SHP77 (cell line): ENCODE measurements at regions not wholly inside any gene's neighbourhood (a gene's known extent, or its start where the extent isn't known, plus 50 kb on each side); places are given as distances from the start of the nearest gene placed in this dataset.
"Not testable (repeated sequence)": the region's sequence is repeated elsewhere in the genome, so short reads cannot be mapped to it uniquely, and the experiment has no call there.

Source experiments
- DNase-seq, 2 experiments: peaks; one replicate each; lab custom pipeline; 2025; lab: John Stamatoyannopoulos, UW

GRCh38 chr11:39462506-39462905 is 1996.9 kb downstream of the LRRC4C start:
- no peak for DNase-seq

GRCh38 chr11:39461066-39461465 is 1998.4 kb downstream of the LRRC4C start:
- DNase-seq, result no peak

DNA sequence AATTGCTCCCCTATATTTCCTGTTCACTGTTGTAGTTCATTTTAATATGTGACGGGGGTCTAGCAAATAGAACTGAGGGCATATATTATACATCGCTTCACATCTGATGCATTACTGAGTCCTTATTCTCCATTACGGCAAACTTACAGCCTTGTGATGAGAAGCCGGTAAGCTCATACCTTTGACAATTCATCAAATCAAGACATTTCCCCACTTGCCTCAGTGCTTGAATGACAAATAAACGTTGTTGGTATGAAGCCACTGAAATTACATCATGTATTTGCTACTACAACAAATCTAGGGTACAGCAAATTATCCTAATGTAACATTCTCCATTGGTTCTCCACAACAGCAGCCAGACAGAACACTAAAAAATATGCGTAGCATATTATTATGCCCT is 1999.8 kb downstream of the LRRC4C start:
- no peak for DNase-seq

GRCh38 chr11:39458481-39458880 is 2001.0 kb downstream of the LRRC4C start:
- DNase-seq, result no peak

- no peak for DNase-seq
Measured at GRCh38 chr11:39443424-39444022, 2015.9 kb downstream of the LRRC4C start.

DNA sequence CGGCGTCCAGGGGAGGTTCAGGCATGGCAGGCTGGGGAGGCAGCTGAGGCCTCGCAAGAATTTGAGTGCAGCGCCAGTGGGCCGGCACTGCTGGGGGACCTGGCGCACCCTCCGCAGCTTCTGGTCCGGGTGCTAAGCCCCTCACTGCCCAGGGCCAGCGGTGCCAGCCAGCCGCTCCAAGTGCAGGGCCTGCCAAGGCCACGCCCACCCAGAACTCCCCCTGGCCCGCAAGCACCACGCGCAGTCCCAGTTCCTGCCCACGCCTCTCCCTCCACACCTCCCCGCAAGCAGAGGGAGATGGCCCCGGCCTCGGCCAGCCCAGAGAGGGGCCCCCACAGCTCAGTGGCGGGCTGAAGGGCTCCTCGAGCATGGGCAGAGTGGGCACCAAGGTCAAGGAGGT is 2017.3 kb downstream of the LRRC4C start:
- DNase-seq, result no peak

DNA sequence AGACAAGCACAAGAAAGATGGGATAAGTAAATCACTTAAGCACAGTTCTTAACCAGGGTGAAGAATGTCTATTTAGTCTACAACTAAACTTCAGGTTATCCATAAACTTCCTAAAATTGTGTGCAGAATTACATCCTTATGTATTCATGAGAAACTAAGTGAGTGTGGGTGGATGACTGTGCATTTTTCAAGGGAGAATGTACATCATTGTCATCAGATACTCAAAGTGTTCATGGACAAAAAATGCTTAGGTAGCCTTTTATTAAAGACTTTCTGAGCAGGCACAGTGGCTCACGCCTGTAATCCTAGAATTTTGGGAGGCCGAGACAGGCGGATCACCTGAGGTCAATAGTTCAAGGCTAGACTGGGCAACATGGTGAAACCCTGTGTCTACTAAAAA is 2023.8 kb downstream of the LRRC4C start:
- DNase-seq, result no peak

DNA sequence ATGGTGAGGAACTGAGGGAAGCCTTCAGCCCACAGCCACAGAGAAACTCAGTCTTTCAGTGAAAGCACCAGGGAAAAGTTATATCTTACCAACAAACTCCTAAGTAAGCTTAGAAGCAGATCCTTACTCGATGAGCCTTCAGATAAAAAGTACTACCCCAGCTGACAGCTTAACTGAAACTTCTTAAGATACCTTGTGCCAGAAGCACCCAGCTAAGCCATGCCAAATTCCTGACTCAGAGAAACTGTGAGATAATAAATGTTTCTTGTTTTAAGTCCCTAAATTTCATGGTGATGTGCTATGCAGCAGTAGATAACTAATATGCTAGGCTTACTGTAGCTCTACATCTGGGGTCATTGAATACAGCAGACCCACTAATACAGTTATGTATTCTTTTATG is 2025.0 kb downstream of the LRRC4C start:
- no peak for DNase-seq

DNA sequence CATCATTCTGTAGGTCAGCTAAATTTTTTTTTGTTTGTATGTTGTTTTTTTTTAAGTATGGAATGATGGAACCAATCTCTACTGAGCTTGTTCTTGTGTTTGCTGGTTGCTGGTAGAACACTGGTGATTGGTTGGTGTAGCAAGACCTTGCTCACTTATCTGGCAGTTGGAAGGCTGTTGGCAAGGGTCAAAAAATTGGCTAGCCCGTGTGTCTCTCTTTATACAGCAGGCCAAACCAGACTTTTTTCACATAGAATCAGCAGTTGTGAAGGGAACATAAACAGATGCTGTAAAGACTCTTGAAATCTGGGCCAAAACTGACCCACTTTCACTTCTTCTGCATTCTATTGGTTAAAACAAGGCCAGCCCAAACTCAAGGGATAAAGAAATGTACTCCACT is 2026.5 kb downstream of the LRRC4C start:
- no peak for DNase-seq

DNA sequence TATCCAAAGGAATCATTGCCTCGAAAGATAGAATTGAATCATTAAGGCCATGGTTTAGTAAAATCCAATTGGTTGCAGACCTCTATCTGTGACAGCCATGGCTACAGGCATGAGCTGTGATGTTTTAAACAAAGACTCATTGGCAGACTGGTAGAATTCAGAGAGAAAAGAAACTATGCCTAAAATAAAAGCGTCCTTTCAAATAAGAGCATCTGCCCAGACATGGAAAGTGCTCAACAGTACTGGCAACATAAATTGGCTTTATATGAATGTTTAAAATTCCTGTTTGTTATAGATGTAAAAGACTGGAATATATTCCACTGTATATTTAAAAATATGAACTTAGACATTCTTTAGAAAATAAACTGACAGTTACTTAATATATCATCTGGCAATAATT is 2034.2 kb downstream of the LRRC4C start:
- no peak for DNase-seq

DNA sequence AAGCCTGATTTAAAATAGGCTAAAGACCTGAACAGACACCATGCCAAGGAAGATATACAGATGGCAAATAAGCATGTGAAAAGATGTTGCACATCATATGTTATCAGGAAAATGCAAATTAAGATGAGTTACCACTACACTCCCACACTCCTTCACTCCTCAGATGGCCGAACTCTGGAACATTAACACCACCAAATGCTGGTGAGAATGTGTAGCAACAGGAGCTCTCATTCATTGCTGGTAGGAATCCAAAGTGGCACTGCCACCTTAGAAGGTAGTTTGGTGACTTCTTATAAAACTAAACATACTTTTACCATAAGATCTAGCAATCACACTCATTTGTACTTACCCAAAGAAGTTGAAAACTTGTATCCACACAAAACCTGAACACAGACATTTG is 2047.3 kb downstream of the LRRC4C start:
- no peak for DNase-seq

GRCh38 chr11:39385911-39386310 is 2073.5 kb downstream of the LRRC4C start:
- no peak for DNase-seq

DNA sequence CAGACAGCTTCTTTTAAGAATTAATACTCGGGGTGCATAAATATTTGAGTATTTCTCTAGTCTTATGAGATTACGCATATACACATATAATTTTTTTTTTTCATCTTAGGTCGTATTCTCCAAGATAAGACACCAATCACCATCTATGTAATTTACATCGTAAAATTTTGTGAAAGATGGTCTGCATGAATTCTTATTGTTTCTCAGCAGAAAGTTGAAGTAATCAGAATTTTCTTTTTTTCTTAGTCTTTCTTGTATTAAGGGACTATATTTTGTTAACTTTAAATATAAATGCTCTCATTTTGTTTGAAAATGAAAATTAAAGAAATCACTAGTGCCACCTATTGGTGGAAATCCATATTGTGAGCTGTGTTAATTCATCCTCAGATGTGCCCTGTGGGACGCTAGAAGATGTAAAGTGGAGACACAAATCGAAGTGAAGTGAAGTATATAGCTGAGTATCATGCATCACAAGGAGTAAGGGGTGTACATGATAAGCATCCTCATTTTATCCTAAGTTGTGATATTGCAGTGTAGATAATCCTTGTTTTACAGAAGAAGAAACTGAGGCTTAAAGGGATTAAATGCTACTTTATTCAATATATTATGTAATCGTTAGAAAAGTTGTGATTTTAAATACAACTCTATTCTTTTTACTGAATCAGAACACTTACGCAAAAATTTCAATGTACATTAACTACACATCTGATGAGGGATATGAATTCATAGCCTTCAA is 2084.3 kb downstream of the LRRC4C start:
- peak in 1 of 2 experiments; percentile 20 for DNase-seq

DNA sequence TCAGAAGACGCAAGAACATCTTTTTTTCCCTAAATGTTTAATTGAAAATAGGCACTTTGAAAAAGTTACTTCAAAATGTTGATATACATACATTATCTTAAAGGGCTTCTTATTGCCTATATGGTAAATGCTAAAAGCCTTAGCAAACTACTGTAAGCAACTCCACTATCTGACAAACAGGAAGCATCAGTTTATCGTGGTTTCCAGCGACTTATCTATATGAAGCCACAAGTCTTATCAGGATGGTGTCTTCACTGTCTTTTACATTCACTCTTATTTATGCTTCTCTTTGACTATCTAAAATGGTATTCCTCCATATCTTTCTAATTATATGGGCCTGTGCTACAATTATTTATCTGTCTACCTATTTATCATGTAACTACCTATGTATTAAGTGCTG is 2091.9 kb downstream of the LRRC4C start:
- no peak for DNase-seq

DNA sequence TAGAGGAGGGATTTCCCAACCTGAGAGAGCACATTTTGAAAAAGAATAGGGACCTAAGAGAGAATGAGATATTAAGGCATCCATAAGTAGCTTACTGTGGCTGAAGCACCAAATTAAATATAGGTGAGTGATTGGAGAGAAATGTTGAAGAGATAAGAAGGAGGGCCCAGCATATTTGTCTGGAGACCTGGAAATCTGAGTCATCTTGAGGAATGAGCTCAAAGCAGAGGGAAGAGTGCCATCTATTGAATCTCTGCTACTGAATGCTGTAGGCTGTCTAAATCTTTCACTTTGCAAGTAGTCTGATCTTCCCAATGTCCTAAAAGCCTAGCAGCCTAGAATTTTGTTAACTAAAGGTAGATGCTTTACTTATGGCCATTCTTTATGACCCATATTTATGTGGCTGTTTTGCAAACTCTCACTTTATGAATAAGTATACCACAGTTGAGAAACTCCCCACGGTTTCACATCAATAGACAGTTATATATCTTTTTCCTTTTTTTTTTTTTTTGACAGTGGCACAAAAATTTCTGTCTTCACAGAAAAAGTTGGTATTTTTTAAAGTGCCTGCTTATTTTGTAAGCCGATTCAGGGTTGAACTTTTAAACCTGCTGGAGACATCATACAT is 2093.5 kb downstream of the LRRC4C start:
- peak in 1 of 2 experiments; percentile 13 for DNase-seq

GRCh38 chr11:39363571-39363970 is 2095.9 kb downstream of the LRRC4C start:
- DNase-seq, result no peak

DNA sequence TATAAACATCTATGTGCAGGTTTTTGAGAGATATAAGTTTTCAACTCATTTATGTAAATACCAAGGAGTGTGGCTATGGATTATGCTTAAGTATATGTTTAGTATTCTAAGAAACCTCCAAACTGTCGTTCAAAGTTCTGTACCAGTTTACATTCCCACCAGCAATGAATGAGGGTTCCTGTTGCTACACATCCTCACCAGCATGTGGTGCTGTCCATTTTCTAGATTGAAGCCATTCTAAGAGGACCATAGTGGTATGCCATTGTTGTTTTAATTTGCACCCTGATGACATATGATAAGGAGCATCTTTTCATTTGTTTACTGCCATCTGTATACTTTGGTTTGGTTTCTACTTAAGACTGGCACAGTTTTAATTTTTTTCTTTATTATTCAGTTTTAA is 2097.9 kb downstream of the LRRC4C start:
- DNase-seq, result no peak

DNA sequence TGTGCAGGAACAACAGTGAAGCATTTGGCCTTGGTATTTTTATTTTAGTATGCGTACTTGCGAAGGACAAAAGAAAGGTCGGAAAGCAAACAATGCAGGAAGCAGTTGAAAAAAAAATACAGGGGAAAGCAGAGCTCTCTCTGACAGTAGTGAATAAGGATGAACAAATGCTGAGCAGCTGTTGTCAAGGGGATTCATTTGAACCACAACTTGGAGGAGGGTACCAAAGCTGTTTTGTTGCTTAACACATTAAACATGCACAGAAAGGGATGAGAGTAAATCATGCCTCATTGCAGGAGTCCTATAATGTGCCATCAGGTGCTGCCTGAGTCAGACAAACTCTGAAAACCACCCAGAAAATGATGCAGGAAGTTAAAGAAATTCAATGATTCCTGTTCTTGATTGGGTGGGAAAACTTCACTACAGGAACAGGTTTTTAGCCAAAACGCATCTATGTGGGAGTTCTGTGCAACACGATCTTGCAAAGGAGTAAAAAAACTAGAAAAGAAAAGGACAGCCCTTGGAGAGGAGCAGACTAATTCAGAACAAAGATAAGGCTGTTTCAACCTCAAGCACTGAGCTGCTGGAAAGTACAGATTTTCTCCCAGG is 2113.5 kb downstream of the LRRC4C start:
- DNase-seq, result no peak

- DNase-seq, result no peak
Measured at GRCh38 chr11:39341461-39341860, 2118.0 kb downstream of the LRRC4C start.

DNA sequence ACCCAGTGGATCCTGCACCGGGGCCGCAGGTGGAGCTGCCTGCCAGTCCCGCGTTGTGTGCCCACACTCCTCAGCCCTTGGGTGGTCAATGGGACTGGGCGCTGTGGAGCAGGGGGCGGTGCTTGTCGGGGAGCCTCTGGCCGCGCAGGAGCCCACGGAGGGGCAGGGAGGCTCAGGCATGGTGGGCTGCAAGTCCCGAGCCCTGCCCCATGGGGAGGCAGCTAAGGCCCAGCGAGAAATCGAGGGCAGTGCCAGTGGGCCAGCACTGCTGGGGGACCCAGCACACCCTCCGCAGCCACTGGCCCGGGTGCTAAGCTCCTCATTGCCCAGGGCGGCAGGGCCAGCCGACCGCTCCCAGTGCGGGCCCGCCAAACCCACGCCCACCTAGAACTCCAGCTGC is 2126.4 kb downstream of the LRRC4C start:
- not testable (repeated sequence) for DNase-seq

DNA sequence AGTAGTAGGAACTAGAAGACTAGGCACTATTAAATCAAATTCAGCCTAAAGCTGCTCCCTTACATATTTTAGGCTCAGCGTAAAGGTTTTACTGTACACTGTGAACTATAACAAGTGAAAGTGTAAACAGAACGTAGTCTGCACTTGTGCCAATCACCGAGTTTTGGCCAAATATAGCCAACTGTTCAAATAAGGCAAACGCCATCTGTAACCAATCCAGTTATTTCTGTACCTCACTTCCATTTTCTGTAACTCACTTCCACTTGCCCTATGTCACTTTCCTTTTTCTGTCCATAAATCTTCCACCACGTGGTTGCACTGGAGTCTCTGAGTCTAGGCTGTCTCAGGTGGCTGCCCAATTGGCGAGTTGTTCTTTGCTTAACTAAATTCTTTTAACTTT is 2132.2 kb downstream of the LRRC4C start:
- peak; percentile 1 to 5 for DNase-seq

- not testable (repeated sequence) for DNase-seq
Measured at GRCh38 chr11:39311888-39312287, 2147.6 kb downstream of the LRRC4C start.

GRCh38 chr11:39304586-39304985 is 2154.9 kb downstream of the LRRC4C start:
- DNase-seq, result no peak
